Liver (tissue), 8 donors: ENCODE measurements at regions not wholly inside any gene's neighbourhood (a gene's known extent, or its start where the extent isn't known, plus 50 kb on each side); places are given as distances from the start of the nearest gene placed in this dataset.

Source experiments
- DNase-seq: peaks from one replicate; pipeline ENCODE4 v3.0.0-alpha.2; 2017; ENCODE audit warnings: low spot score
- H3K27ac ChIP-seq, 2 donors: one replicate each; pipeline ENCODE4 v1.7.0; 2013; ENCODE audit warnings: inconsistent platforms in 2 of 2, low read length in 2 of 2, control low read depth in 1 of 2, low read depth in 1 of 2, mild to moderate bottlenecking in 1 of 2
- H3K27me3 ChIP-seq, 4 donors: one replicate each; pipeline versions ENCODE4 v1.6.1 to v1.7.0; 2013; ENCODE audit warnings: low read length in 3 of 4, inconsistent platforms in 1 of 4, mild to moderate bottlenecking in 1 of 4, moderate library complexity in 1 of 4; ENCODE audit not compliant: control insufficient read depth in 4 of 4, insufficient read depth in 4 of 4
- H3K36me3 ChIP-seq, 4 donors: one replicate each; pipeline versions ENCODE4 v1.6.1 to v1.7.0; 2013; ENCODE audit warnings: low read length in 3 of 4, mild to moderate bottlenecking in 3 of 4, low read depth in 1 of 4, moderate library complexity in 1 of 4; ENCODE audit not compliant: control insufficient read depth in 4 of 4, insufficient read depth in 3 of 4
- H3K4me1 ChIP-seq, 4 donors: one replicate each; pipeline versions ENCODE4 v1.6.1 to v1.7.0; 2013; ENCODE audit warnings: low read length in 3 of 4, mild to moderate bottlenecking in 3 of 4, moderate library complexity in 1 of 4; ENCODE audit not compliant: control insufficient read depth in 4 of 4, insufficient read depth in 4 of 4
- H3K4me3 ChIP-seq, 3 donors: one replicate each; pipeline versions ENCODE4 v1.6.1 to v1.7.0; 2013; ENCODE audit warnings: low read length in 3 of 3, control low read depth in 1 of 3, low read depth in 1 of 3, mild to moderate bottlenecking in 1 of 3
- H3K9ac ChIP-seq, 2 donors: one replicate each; pipeline ENCODE4 v1.7.0; 2013; ENCODE audit warnings: low read length in 2 of 2, mild to moderate bottlenecking in 2 of 2, moderate library complexity in 2 of 2, control low read depth in 1 of 2, low read depth in 1 of 2
- H3K9me3 ChIP-seq, 4 donors: one replicate each; pipeline versions ENCODE4 v1.6.1 to v1.7.0; 2013; ENCODE audit warnings: low read length in 3 of 4; ENCODE audit not compliant: control insufficient read depth in 4 of 4
- FOXA1 ChIP-seq: IDR thresholded peaks from 2 replicates; pipeline ENCODE4 v1.6.1; 2016; ENCODE audit warnings: antibody characterized with exemption
- FOXA2 ChIP-seq: IDR thresholded peaks from 2 replicates; pipeline ENCODE4 v1.6.1; 2016; ENCODE audit warnings: antibody characterized with exemption
- HNF4A ChIP-seq, 2 donors: conservative IDR thresholded peaks; 2 replicates each; pipeline ENCODE4 v1.6.1; 2016; ENCODE audit warnings: antibody characterized with exemption in 2 of 2, mild to moderate bottlenecking in 2 of 2
- HNF4G ChIP-seq: IDR thresholded peaks from 2 replicates; pipeline ENCODE4 v1.6.1; 2016; ENCODE audit warnings: antibody characterized with exemption
- RXRA ChIP-seq, 2 donors: IDR thresholded peaks; 2 replicates each; pipeline ENCODE4 v1.6.1; 2017 to 2018; ENCODE audit warnings: antibody characterized with exemption in 2 of 2, mild to moderate bottlenecking in 1 of 2
- TAF1 ChIP-seq: conservative IDR thresholded peaks from 2 replicates; pipeline ENCODE4 v1.6.1; 2016; ENCODE audit warnings: antibody characterized with exemption, mild to moderate bottlenecking
- YY1 ChIP-seq: IDR thresholded peaks from 2 replicates; pipeline ENCODE4 v1.6.1; 2016; ENCODE audit warnings: antibody characterized with exemption, mild to moderate bottlenecking
- WGBS: extraction: QIAGEN DNeasy Blood & Tissue Kit; methylation state at CpG from one replicate; pipeline ENCODE4 v1.1.7; 2013; 5-methylcytosine and 5-hydroxymethylcytosine counted together
- TF ChIP-seq, protein P1 (sequence below): fragments of 150-350 bp; IDR thresholded peaks from 2 replicates; pipeline ENCODE4 v1.5.1; 2017; ENCODE audit warnings: improper control_type of control experiment, low read depth, low read length; ENCODE audit not compliant: missing input control
- TF ChIP-seq, protein P2 (sequence below): IDR thresholded peaks from 2 replicates; pipeline ENCODE4 v1.6.1; 2016; ENCODE audit warnings: antibody characterized with exemption
- TF ChIP-seq, protein P3 (sequence below): IDR thresholded peaks from 2 replicates; pipeline ENCODE4 v1.6.1; 2016; ENCODE audit warnings: antibody characterized with exemption
- TF ChIP-seq, protein P4 (sequence below): IDR thresholded peaks from 2 replicates; pipeline ENCODE4 v1.6.1; 2016; ENCODE audit warnings: antibody characterized with exemption
- donor health status: healthy.
- donor health status: healthy.
- donor health status: healthy.
- donor health status: healthy.
- donor health status: healthy.

DNA sequence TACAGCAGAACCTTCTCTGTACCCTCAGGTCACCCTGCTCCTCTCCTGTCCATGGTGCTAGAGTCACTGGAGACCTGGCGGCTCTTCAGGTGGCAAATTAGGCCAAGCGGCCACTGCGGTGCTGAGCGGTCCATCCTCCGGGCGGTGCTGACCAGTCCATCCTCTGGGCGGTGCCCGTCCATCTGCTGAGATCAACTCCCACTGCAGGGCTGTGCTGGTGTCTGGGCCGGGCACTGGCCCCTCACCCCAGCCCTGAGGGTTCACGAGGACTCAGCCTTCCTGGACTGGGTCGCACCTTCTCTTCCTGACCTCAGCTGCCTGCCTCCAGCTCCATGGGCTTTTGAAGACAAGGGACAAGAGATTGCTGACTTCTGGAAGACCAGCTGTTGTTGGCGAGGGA lies 782.9 kb downstream of the BRD1 start:
- no peak for TF ChIP-seq YY1
- TF ChIP-seq, protein P1, sequence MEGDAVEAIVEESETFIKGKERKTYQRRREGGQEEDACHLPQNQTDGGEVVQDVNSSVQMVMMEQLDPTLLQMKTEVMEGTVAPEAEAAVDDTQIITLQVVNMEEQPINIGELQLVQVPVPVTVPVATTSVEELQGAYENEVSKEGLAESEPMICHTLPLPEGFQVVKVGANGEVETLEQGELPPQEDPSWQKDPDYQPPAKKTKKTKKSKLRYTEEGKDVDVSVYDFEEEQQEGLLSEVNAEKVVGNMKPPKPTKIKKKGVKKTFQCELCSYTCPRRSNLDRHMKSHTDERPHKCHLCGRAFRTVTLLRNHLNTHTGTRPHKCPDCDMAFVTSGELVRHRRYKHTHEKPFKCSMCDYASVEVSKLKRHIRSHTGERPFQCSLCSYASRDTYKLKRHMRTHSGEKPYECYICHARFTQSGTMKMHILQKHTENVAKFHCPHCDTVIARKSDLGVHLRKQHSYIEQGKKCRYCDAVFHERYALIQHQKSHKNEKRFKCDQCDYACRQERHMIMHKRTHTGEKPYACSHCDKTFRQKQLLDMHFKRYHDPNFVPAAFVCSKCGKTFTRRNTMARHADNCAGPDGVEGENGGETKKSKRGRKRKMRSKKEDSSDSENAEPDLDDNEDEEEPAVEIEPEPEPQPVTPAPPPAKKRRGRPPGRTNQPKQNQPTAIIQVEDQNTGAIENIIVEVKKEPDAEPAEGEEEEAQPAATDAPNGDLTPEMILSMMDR, result no peak
- no peak for TF ChIP-seq RXRA (IDR thresholded peaks at IDR 0.05)
- TF ChIP-seq, protein P2, sequence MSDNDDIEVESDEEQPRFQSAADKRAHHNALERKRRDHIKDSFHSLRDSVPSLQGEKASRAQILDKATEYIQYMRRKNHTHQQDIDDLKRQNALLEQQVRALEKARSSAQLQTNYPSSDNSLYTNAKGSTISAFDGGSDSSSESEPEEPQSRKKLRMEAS, result no peak
- no peak for TF ChIP-seq FOXA1
- TF ChIP-seq, protein P3, sequence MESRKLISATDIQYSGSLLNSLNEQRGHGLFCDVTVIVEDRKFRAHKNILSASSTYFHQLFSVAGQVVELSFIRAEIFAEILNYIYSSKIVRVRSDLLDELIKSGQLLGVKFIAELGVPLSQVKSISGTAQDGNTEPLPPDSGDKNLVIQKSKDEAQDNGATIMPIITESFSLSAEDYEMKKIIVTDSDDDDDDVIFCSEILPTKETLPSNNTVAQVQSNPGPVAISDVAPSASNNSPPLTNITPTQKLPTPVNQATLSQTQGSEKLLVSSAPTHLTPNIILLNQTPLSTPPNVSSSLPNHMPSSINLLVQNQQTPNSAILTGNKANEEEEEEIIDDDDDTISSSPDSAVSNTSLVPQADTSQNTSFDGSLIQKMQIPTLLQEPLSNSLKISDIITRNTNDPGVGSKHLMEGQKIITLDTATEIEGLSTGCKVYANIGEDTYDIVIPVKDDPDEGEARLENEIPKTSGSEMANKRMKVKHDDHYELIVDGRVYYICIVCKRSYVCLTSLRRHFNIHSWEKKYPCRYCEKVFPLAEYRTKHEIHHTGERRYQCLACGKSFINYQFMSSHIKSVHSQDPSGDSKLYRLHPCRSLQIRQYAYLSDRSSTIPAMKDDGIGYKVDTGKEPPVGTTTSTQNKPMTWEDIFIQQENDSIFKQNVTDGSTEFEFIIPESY, result no peak
- TF ChIP-seq TAF1, result no peak
- TF ChIP-seq, protein P4, sequence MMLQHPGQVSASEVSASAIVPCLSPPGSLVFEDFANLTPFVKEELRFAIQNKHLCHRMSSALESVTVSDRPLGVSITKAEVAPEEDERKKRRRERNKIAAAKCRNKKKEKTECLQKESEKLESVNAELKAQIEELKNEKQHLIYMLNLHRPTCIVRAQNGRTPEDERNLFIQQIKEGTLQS, result no peak
- TF ChIP-seq FOXA2, result no peak
- no peak for TF ChIP-seq HNF4A (conservative IDR thresholded peaks at IDR 0.05)
- Histone ChIP-seq H3K27me3 (peaks cover 0 to 6% (median 0%) of the 10 kb centered on the region in 4 donors), H3K27ac (no peak overlapping the region), H3K4me1 (peaks cover 0 to 4% (median 1%) of the 10 kb centered on the region in 4 donors), H3K4me3 (no peak overlapping the region), H3K36me3 (no peaks in the 10 kb centered on the region), H3K9ac (no peak overlapping the region), H3K9me3 (no peaks in the 10 kb centered on the region)
- no peak for DNase-seq
- WGBS, result 88% methylated on average over 12 of the region's 12 CpGs

DNA sequence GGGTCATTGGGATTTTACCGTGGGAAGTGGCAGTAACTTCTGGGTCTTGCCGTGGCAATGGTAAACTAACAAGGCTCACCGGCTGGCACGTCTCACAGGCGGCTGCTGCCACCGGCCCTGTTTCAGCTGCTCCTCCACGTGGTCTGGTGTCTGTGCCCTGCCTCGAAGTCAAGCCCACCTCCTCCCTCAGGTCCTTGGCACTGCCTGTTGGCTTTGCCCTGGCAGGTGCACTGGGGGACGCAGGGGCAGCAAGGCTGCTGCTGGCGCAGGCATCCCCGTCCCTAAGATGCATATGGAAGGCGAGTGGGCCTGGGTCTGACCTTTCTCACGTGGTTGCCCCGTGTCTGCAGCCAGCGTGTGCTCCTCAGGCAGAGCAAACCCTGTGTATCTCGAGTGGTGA lies 783.6 kb downstream of the BRD1 start:
- Histone ChIP-seq H3K4me3 (no peak overlapping the region), H3K9me3 (no peaks in the 10 kb centered on the region), H3K27ac (no peak overlapping the region), H3K27me3 (peaks cover 0 to 6% (median 0%) of the 10 kb centered on the region in 4 donors), H3K9ac (no peak overlapping the region), H3K36me3 (no peaks in the 10 kb centered on the region), H3K4me1 (peaks cover 0 to 9% (median 4%) of the 10 kb centered on the region in 4 donors)
- 75% methylated on average over 16 of the region's 16 CpGs for WGBS
- TF ChIP-seq, protein P2, result no peak
- TF ChIP-seq, protein P3, result no peak
- TF ChIP-seq, protein P4, result no peak
- no peak for TF ChIP-seq FOXA2
- TF ChIP-seq HNF4G, result no peak
- DNase-seq, result no peak
